GM12878 (cell line): ENCODE measurements at regions not wholly inside any gene's neighbourhood (a gene's known extent, or its start where the extent isn't known, plus 50 kb on each side); places are given as distances from the start of the nearest gene placed in this dataset.

Experiments
- CHD4 ChIP-seq: fragments of 200-600 bp; sonication (generic); IDR thresholded peaks from 2 replicates; pipeline ENCODE4 v1.6.1; 2016; ENCODE audit warnings: mild to moderate bottlenecking
- POLR2AphosphoS2 ChIP-seq: IDR thresholded peaks from 2 replicates; pipeline ENCODE4 v1.6.1; 2011; ENCODE audit warnings: low read depth, mild to moderate bottlenecking, low read length, improper control_type of control experiment, moderate library complexity
- RFX5 ChIP-seq: IDR thresholded peaks from 2 replicates; pipeline ENCODE4 v1.6.1; 2011; ENCODE audit warnings: low read depth, low read length, improper control_type of control experiment
- SP1 ChIP-seq: IDR thresholded peaks from one replicate; pipeline ENCODE4 v1.6.1; 2011; ENCODE audit warnings: low read depth, low read length
- TF ChIP-seq, protein P1 (sequence below), 3 experiments: IDR thresholded peaks in 2 of 3; conservative IDR thresholded peaks in 1 of 3; 2 replicates each; pipeline ENCODE4 v1.5.1; 2011; ENCODE audit warnings: low read depth in 3 of 3, low read length in 3 of 3, mild to moderate bottlenecking in 3 of 3, control low read depth in 2 of 3, moderate library complexity in 2 of 3, inconsistent platforms in 1 of 3, mixed read lengths in 1 of 3; ENCODE audit not compliant: control insufficient read depth in 2 of 3, insufficient read depth in 1 of 3; ENCODE audit errors: extremely low read depth in 1 of 3

DNA sequence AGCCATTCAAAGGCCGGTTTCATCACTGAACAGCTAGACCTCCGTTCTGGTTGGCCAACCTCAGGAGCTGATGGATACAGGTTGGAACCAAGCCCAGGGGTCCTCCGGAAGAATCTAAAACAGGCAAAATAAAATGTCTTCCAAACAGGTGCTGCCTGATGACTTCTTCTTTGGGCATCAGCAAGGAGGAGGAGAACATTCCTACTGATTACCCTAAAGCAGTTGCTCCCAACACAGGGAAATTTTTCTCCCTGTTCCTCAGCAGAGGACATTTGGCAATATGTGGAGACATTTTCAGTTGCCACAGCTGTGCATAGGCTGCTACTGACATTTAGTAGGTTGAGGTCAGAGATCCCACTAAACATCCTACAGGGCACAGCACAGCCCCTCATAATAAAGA is 319.3 kb upstream of the PPARGC1A start:
- no peak for TF ChIP-seq POLR2AphosphoS2
- TF ChIP-seq, protein P1, sequence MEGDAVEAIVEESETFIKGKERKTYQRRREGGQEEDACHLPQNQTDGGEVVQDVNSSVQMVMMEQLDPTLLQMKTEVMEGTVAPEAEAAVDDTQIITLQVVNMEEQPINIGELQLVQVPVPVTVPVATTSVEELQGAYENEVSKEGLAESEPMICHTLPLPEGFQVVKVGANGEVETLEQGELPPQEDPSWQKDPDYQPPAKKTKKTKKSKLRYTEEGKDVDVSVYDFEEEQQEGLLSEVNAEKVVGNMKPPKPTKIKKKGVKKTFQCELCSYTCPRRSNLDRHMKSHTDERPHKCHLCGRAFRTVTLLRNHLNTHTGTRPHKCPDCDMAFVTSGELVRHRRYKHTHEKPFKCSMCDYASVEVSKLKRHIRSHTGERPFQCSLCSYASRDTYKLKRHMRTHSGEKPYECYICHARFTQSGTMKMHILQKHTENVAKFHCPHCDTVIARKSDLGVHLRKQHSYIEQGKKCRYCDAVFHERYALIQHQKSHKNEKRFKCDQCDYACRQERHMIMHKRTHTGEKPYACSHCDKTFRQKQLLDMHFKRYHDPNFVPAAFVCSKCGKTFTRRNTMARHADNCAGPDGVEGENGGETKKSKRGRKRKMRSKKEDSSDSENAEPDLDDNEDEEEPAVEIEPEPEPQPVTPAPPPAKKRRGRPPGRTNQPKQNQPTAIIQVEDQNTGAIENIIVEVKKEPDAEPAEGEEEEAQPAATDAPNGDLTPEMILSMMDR (IDR thresholded peaks at IDR 0.05 in 2 of 3, conservative IDR thresholded peaks at IDR 0.05 in 1 of 3; ENCODE audit: control insufficient read depth in 2 of 3, extremely low read depth in 1 of 3, insufficient read depth in 1 of 3, low read depth in 3 of 3, low read length in 3 of 3) = no peak
- TF ChIP-seq RFX5 = no peak
- TF ChIP-seq CHD4 = no peak
- TF ChIP-seq SP1 = no peak
